H1 (cell line): ENCODE measurements at regions not wholly inside any gene's neighbourhood (a gene's known extent, or its start where the extent isn't known, plus 50 kb on each side); places are given as distances from the start of the nearest gene placed in this dataset.

Experiments
- CBX8 ChIP-seq: fragments of 300-800, 300-1000 bp; sonication (generic); IDR thresholded peaks from 2 replicates; pipeline ENCODE4 v1.7.1; 2016; ENCODE audit warnings: low read depth, low read length, borderline replicate concordance
- JUN ChIP-seq: IDR thresholded peaks from 2 replicates; pipeline ENCODE4 v1.6.1; 2011; ENCODE audit warnings: low read depth, mild to moderate bottlenecking, improper control_type of control experiment, low read length
- POU5F1 ChIP-seq: IDR thresholded peaks from 2 replicates; pipeline ENCODE4 v1.6.1; 2011; ENCODE audit warnings: low read depth, mild to moderate bottlenecking, low read length, moderate library complexity

GRCh38 chr2:145066856-145067548, 547.1 kb upstream of the ZEB2 start (continued):
- TF ChIP-seq POU5F1: no peak
- TF ChIP-seq CBX8: no peak
- TF ChIP-seq JUN: no peak
